D721Med (cell line): ENCODE measurements at regions not wholly inside any gene's neighbourhood (a gene's known extent, or its start where the extent isn't known, plus 50 kb on each side); places are given as distances from the start of the nearest gene placed in this dataset.

Experiments used
- DNase-seq: peaks from one replicate; pipeline ENCODE4 v3.0.0; 2011; ENCODE audit warnings: low spot score; ENCODE audit not compliant: insufficient read length
- FAIRE-seq: peaks from 2 replicates; lab custom pipeline; 2011; peaks lifted over from hg19 to GRCh38; lab: Jason Lieb, UNC
- TF ChIP-seq, protein P1 (sequence below): IDR thresholded peaks from 2 replicates; pipeline ENCODE4 v1.5.1; 2012; ENCODE audit warnings: mild to moderate bottlenecking, control low read depth; ENCODE audit not compliant: insufficient read depth; ENCODE audit errors: missing control alignments

DNA sequence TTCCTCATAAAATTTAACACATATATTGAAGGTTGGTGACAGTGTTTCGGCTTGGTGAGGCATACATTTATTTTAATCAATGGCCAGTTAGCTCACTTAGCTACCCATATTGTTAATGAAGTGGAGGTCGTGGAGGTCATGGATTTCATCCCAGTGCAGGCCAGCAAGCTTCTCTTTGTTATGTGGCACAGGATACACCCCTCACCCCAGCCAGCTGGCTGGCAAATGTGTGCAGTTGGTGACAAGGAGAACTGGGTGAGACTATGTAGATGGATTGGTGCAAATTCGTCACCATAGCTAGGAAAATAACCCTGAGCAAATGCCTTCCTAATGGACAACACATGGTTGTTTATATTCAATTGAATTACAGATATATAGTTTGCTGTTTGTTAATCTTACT, 50.5 kb upstream of the FOXP2 start:
- FAIRE-seq (no peak), DNase-seq (no peak)
- TF ChIP-seq, protein P1, sequence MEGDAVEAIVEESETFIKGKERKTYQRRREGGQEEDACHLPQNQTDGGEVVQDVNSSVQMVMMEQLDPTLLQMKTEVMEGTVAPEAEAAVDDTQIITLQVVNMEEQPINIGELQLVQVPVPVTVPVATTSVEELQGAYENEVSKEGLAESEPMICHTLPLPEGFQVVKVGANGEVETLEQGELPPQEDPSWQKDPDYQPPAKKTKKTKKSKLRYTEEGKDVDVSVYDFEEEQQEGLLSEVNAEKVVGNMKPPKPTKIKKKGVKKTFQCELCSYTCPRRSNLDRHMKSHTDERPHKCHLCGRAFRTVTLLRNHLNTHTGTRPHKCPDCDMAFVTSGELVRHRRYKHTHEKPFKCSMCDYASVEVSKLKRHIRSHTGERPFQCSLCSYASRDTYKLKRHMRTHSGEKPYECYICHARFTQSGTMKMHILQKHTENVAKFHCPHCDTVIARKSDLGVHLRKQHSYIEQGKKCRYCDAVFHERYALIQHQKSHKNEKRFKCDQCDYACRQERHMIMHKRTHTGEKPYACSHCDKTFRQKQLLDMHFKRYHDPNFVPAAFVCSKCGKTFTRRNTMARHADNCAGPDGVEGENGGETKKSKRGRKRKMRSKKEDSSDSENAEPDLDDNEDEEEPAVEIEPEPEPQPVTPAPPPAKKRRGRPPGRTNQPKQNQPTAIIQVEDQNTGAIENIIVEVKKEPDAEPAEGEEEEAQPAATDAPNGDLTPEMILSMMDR: no peak

DNA sequence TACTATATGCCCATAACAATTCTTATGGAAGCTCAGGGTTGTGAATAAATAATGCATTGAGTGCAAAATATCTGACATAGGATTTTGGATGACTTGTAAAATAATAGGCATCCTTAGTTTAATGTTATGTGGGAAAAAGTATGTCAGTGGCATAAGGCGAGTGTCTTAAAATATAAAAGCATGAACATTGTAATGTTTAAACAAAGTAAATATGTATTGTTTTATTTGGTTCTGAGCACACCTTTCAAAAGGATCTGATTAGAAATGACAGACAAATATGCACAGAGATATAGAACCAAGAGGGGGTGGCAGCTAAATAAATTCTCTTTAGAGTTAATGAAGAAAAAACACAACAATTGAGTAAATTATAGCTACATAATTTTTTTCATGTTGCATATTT, 51.3 kb upstream of the FOXP2 start:
- TF ChIP-seq, protein P1: no peak
- DNase-seq (no peak), FAIRE-seq (no peak)

DNA sequence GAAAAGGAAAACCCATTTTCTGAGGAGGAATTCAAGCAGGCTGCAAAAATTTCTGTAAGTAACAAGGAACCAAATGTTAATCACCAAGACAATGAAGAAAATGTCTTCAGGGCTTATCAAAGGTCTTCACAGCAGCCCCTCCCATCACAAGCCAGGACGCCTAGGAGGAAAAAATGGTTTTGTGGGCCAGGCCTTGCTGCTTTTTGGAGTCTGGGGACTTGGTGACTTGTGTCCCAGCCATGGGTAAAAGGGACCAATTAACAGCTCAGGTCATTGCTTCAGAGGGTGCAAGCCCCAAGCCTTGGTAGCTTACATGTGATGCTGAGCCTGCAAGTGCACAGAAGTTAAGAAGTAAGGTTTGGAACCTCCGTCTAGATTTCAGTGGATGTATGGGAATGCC, 55.7 kb upstream of the FOXP2 start:
- no peak for FAIRE-seq
- TF ChIP-seq, protein P1: no peak
- no peak for DNase-seq

DNA sequence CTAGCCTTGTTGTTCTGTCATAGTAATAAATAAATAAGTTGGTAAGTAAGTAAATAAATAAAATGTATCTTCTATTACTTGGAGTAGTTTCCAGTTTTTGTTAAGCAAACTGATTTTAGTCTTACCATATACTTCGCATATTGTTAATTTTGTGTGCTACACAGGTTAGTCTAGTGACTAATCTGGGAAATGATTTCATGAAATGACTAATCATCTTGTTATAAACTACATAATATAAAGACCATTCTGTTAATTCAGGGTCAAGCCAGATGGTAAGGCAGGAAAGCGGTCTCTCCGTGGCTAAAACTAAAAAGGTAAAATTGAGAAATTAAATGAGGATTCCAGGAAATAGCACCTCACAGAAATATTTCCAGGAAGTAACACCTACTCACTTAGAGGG, 58.5 kb upstream of the FOXP2 start:
- no peak for FAIRE-seq
- TF ChIP-seq, protein P1: no peak
- no peak for DNase-seq

DNA sequence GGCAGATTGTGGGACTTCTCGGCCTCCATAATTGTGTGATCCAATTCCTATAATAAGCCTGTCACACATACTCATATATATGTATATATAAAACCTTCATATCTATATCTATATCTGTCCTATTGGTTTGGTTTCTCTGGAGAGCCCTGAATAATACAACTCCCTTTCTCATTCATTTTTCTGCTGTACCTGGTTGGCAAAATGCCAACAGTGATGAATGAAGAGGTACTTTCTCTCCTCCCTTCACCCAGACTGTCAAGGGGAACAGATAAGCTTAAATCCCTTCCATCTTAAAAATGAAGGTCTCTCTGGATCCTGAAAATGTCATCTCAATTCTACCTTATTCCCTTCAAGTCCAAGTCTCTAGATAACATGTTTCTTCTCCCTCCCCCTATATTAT, 60.3 kb upstream of the FOXP2 start:
- DNase-seq (no peak), FAIRE-seq (no peak)
- TF ChIP-seq, protein P1: no peak

DNA sequence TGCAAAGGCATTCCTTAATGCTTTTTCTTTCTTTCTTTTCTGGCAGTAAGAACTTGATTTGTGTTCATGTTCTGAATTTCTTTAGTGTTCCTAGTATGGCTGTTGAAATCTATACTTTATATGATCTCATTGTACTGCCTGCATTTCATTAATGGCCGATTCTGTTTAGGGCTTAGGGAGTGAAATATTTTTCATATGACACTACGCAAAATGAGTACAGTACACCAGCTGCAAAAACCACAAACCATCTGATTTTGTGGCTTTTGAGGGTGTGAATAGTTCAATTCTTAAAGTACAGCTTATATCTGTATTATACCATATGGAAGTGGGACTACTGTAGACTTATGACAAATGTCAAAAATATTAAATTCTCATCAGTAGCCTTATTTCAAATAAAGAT, 69.1 kb upstream of the FOXP2 start:
- FAIRE-seq: no peak
- TF ChIP-seq, protein P1: no peak
- no peak for DNase-seq

DNA sequence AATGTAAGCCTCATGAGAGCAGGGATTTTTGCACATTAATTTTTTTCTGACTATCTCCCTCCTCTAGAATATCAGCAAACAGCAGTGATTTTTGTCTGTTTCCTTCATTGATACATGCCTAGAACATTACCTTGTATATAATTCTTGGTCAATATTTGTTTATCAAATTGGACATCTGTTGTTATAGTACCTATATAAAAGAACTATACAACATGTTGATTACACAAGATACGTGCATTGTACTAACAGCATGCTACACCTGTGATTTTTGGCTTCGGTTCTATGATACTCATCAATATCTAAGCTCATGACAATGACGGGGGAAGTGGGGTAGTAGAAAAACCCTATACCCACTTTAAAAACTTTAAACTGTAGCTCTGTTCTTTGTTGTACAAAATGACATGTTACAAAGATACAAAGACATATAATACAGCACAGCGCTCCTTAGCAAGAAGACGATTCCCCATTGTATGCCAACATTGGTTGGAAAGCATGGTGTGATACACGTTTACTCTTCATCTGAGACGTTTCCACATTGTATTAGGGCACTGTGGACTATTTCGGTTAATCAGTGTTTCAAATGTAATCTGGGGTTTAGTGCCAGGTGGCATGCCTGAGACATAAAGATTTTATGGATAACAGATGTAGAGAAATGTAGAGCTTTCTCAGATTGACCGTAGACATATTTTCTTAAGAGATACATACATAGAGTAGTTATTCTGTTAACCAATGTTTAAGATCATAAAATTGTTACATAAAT, 70.5 kb upstream of the FOXP2 start:
- FAIRE-seq: no peak
- DNase-seq: no peak
- TF ChIP-seq, protein P1: no peak
